ENCODE measurements at regions not wholly inside any gene's neighbourhood (a gene's known extent, or its start where the extent isn't known, plus 50 kb on each side); places are given as distances from the start of the nearest gene placed in this dataset.
"Not testable (repeated sequence)": the region's sequence is repeated elsewhere in the genome, so short reads cannot be mapped to it uniquely, and the experiment has no call there.

DNA sequence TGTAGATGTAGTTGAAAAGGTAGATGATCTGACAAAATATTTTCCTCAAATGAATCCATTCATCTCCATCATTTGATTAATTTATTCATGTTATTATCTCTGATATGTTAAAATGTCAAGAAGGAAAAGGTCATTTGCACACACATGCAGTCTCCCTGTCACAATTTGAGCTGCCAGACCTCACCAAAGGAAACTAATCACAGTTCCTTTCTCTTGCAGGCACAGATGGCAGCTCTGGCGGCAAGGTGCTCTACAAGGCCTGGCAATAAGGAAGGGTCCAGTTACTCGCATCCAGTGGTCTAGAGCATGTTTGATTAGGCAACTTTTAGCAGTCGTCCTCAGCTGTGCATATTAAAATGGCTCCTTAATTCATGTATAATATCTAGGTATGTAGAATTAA lies 120.1 kb downstream of the FEM1C start:
- no peaks in the 10 kb centered on the region for H3K9me3 ChIP-seq (ENCODE audit: control insufficient read depth, low read depth, low read length)
- peaks cover 4% of the 10 kb centered on the region for H3K4me1 ChIP-seq (ENCODE audit: control insufficient read depth, insufficient read depth, low read length)
- DNase-seq = no peak
- H3K4me3 ChIP-seq (ENCODE audit: low read length) = no peak overlapping the region
- H3K36me3 ChIP-seq (ENCODE audit: control insufficient read depth, insufficient read depth, low read length) = no peaks in the 10 kb centered on the region
- H3K27ac ChIP-seq (ENCODE audit: low read length) = no peak overlapping the region
- WGBS (ENCODE audit: insufficient coverage, low lambda C conversion rate) = no CpG with 5 or more reads among the region's 3 CpGs
- H3K27me3 ChIP-seq (ENCODE audit: control insufficient read depth, insufficient read depth, low read length) = no peaks in the 10 kb centered on the region

DNA sequence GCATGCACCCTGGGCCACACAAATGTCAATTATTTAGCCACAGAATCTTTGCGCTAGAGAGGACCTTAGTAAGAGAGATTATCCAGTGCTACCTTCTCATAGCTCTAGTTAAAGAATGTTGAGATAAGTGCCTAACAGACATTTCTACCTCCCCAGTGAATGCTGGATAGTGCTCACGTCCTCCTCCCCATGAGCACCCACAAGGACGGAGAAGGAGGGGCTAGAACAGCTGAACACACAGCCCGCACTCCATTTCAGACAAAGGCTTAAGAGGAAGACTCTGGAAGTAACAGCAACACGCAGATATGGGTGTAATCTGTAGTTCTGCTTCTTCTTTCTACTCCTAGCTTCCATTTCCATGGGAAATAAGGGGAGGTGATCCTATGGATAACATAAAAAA lies 120.5 kb downstream of the FEM1C start:
- DNase-seq = no peak
- H3K4me1 ChIP-seq (ENCODE audit: control insufficient read depth, insufficient read depth, low read length) = peaks cover 4% of the 10 kb centered on the region
- H3K9me3 ChIP-seq (ENCODE audit: control insufficient read depth, low read depth, low read length) = no peaks in the 10 kb centered on the region
- WGBS (ENCODE audit: insufficient coverage, low lambda C conversion rate) = no CpG with 5 or more reads among the region's 5 CpGs
- no peak overlapping the region for H3K4me3 ChIP-seq (ENCODE audit: low read length)
- H3K27ac ChIP-seq (ENCODE audit: low read length) = no peak overlapping the region
- H3K27me3 ChIP-seq (ENCODE audit: control insufficient read depth, insufficient read depth, low read length) = no peaks in the 10 kb centered on the region
- no peaks in the 10 kb centered on the region for H3K36me3 ChIP-seq (ENCODE audit: control insufficient read depth, insufficient read depth, low read length)

DNA sequence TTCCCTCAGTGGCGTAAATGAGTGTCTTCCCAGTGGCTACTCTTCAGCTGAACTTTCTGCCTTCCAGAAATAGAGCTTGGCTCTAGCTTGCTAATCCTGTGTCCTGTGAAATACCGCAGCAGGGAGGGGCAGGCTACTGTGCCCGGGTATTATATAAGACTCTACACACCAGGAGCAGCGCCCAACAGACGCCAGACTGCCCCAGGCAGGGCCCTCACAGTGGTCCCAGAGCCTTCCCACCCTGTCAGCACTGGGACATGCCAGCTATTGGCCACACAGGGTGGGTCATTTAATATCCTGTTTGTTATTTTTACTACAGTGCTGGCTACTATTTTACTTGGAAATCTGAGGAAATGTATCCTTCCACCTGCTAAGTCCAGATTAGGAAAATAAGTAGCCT lies 121.0 kb downstream of the FEM1C start:
- H3K27me3 ChIP-seq (ENCODE audit: control insufficient read depth, insufficient read depth, low read length) = no peaks in the 10 kb centered on the region
- no peaks in the 10 kb centered on the region for H3K9me3 ChIP-seq (ENCODE audit: control insufficient read depth, low read depth, low read length)
- no CpG with 5 or more reads among the region's 5 CpGs for WGBS (ENCODE audit: insufficient coverage, low lambda C conversion rate)
- H3K36me3 ChIP-seq (ENCODE audit: control insufficient read depth, insufficient read depth, low read length) = no peaks in the 10 kb centered on the region
- no peak for DNase-seq
- no peak overlapping the region for H3K4me3 ChIP-seq (ENCODE audit: low read length)
- H3K27ac ChIP-seq (ENCODE audit: low read length) = no peak overlapping the region
- H3K4me1 ChIP-seq (ENCODE audit: control insufficient read depth, insufficient read depth, low read length) = peaks cover 4% of the 10 kb centered on the region

DNA sequence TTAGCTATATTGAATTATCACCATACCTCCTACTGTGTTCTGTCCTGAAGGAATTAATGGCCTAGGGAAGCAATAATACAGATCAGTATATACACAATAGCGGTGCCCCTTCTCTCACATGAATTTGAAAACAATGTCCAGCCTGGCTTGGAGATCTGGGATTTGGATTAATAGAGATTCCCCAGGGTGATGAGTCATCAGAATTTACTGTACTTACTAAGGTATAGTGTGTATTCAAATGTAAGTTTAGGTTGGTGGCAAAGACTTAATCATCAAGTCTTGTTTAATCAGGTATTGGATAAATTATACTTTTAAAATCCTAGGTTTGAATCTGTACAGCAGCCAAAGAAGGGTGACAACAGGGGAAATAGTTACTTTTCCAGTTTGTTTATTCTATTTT lies 121.5 kb downstream of the FEM1C start:
- no peaks in the 10 kb centered on the region for H3K9me3 ChIP-seq (ENCODE audit: control insufficient read depth, low read depth, low read length)
- H3K27me3 ChIP-seq (ENCODE audit: control insufficient read depth, insufficient read depth, low read length) = no peaks in the 10 kb centered on the region
- no peak for DNase-seq
- H3K4me1 ChIP-seq (ENCODE audit: control insufficient read depth, insufficient read depth, low read length) = peaks cover 4% of the 10 kb centered on the region
- H3K36me3 ChIP-seq (ENCODE audit: control insufficient read depth, insufficient read depth, low read length) = no peaks in the 10 kb centered on the region
- no CpG with 5 or more reads among the region's 1 CpG for WGBS (ENCODE audit: insufficient coverage, low lambda C conversion rate)
- H3K4me3 ChIP-seq (ENCODE audit: low read length) = no peak overlapping the region
- no peak overlapping the region for H3K27ac ChIP-seq (ENCODE audit: low read length)

DNA sequence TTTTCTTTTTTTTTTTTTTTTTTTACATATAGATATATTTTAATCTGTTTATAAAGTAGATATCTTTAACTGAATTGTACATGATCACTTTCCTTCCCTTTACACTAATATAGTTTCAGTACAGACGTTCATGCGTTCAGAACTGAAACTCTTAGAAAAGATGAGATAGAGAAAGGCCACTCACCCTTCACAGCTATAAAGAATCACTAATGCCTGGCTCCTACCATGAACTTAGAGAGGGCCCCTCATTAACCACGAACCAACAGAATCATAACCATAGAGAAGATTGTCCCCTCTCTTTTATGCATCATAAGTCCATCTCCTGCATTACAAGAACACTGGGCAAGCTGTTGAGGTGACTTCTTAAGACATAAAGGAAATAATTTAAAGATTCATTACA lies 123.8 kb downstream of the FEM1C start:
- WGBS (ENCODE audit: insufficient coverage, low lambda C conversion rate) = no CpG with 5 or more reads among the region's 3 CpGs
- H3K4me1 ChIP-seq (ENCODE audit: control insufficient read depth, insufficient read depth, low read length); H3K27me3 ChIP-seq (ENCODE audit: control insufficient read depth, insufficient read depth, low read length); H3K27ac ChIP-seq (ENCODE audit: low read length); H3K36me3 ChIP-seq (ENCODE audit: control insufficient read depth, insufficient read depth, low read length); H3K4me3 ChIP-seq (ENCODE audit: low read length); DNase-seq; H3K9me3 ChIP-seq (ENCODE audit: control insufficient read depth, low read depth, low read length): not testable (repeated sequence)

GRCh38 chr5:115419846-115420585 lies 123.6 kb upstream of the CCDC112 start:
- H3K9me3 ChIP-seq (ENCODE audit: control insufficient read depth, low read depth, low read length) = no peaks in the 10 kb centered on the region
- no peaks in the 10 kb centered on the region for H3K36me3 ChIP-seq (ENCODE audit: control insufficient read depth, insufficient read depth, low read length)
- no peak overlapping the region for H3K4me3 ChIP-seq (ENCODE audit: low read length)
- H3K27me3 ChIP-seq (ENCODE audit: control insufficient read depth, insufficient read depth, low read length) = no peaks in the 10 kb centered on the region
- WGBS (ENCODE audit: insufficient coverage, low lambda C conversion rate) = no CpG with 5 or more reads among the region's 1 CpG
- no peak overlapping the region for H3K27ac ChIP-seq (ENCODE audit: low read length)
- DNase-seq = peak in 1 of 2 donors; percentile 33
- peaks cover 13% of the 10 kb centered on the region for H3K4me1 ChIP-seq (ENCODE audit: control insufficient read depth, insufficient read depth, low read length)

- Histone ChIP-seq H3K27ac (ENCODE audit: low read length) (no peak overlapping the region), H3K4me1 (ENCODE audit: control insufficient read depth, insufficient read depth, low read length) (peaks cover 13% of the 10 kb centered on the region)
- WGBS (ENCODE audit: insufficient coverage, low lambda C conversion rate) = 86% methylated on average over 1 of the region's 5 CpGs
Measured at GRCh38 chr5:115418788-115419187, 122.3 kb upstream of the CCDC112 start.

DNA sequence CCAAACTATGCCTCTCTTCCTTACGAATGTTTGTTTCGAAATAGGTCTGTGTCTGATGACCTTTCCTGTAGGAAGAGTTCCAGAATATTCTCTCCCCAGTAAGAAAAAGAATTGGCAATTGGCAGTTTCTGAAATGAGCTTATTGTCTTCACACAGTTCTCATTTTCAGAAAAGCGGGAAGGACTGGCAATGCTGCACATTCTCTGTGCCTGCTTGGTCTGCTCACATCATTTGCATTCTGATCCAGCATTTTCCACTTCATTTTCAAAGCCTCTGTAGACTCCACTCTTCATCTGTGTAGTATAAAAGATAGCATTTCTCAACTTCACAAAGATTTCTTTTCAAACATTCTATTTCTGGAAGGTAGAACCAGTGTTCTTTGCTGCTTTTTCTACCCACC lies 120.6 kb upstream of the CCDC112 start:
- DNase-seq = no peak
- Histone ChIP-seq H3K4me1 (ENCODE audit: control insufficient read depth, insufficient read depth, low read length) (peaks cover 8% of the 10 kb centered on the region), H3K36me3 (ENCODE audit: control insufficient read depth, insufficient read depth, low read length) (no peaks in the 10 kb centered on the region), H3K27me3 (ENCODE audit: control insufficient read depth, insufficient read depth, low read length) (no peaks in the 10 kb centered on the region), H3K4me3 (ENCODE audit: low read length) (no peak overlapping the region), H3K27ac (ENCODE audit: low read length) (no peak overlapping the region), H3K9me3 (ENCODE audit: control insufficient read depth, low read depth, low read length) (no peaks in the 10 kb centered on the region)
- WGBS (ENCODE audit: insufficient coverage, low lambda C conversion rate) = 83% methylated on average over 1 of the region's 3 CpGs

More at GRCh38 chr5:115418788-115419187, 122.3 kb upstream of the CCDC112 start:
- peak in 1 of 2 donors; percentile 72 for DNase-seq
- H3K9me3 ChIP-seq (ENCODE audit: control insufficient read depth, low read depth, low read length) = no peaks in the 10 kb centered on the region
- no peaks in the 10 kb centered on the region for H3K36me3 ChIP-seq (ENCODE audit: control insufficient read depth, insufficient read depth, low read length)
- no peak overlapping the region for H3K4me3 ChIP-seq (ENCODE audit: low read length)
- H3K27me3 ChIP-seq (ENCODE audit: control insufficient read depth, insufficient read depth, low read length) = no peaks in the 10 kb centered on the region

DNA sequence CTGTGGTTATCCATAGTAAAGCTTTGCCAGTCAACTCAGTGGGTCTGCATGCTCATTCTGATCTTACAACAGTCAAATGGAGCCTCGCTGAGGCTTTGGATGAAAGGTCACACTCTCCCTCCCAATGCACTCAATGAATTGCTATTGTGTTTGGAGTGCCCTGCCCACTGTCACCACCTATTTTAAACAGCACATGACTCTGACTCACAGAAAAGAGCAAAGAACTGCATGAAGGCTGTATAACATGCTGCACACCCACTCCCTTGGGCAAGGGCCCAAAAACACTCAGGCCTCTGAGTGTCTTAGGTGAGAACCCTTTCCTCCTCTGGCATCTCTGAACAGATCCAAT lies 118.7 kb upstream of the CCDC112 start:
- Histone ChIP-seq H3K36me3 (ENCODE audit: control insufficient read depth, insufficient read depth, low read length) (no peaks in the 10 kb centered on the region), H3K9me3 (ENCODE audit: control insufficient read depth, low read depth, low read length) (no peaks in the 10 kb centered on the region), H3K27me3 (ENCODE audit: control insufficient read depth, insufficient read depth, low read length) (no peaks in the 10 kb centered on the region), H3K27ac (ENCODE audit: low read length) (peak overlapping the region; percentile 81), H3K4me3 (ENCODE audit: low read length) (no peak overlapping the region), H3K4me1 (ENCODE audit: control insufficient read depth, insufficient read depth, low read length) (peaks cover 8% of the 10 kb centered on the region)
- DNase-seq = peak; percentile 86 to 96
- WGBS (ENCODE audit: insufficient coverage, low lambda C conversion rate) = no CpG with 5 or more reads among the region's 1 CpG

- Histone ChIP-seq H3K4me1 (ENCODE audit: control insufficient read depth, insufficient read depth, low read length) (peaks cover 8% of the 10 kb centered on the region), H3K27ac (ENCODE audit: low read length) (peak overlapping the region; percentile 81), H3K36me3 (ENCODE audit: control insufficient read depth, insufficient read depth, low read length) (no peaks in the 10 kb centered on the region), H3K27me3 (ENCODE audit: control insufficient read depth, insufficient read depth, low read length) (no peaks in the 10 kb centered on the region), H3K9me3 (ENCODE audit: control insufficient read depth, low read depth, low read length) (no peaks in the 10 kb centered on the region), H3K4me3 (ENCODE audit: low read length) (no peak overlapping the region)
- WGBS (ENCODE audit: insufficient coverage, low lambda C conversion rate) = no CpG with 5 or more reads among the region's 5 CpGs
- peak; percentile 54 to 73 for DNase-seq
Measured at GRCh38 chr5:115414406-115415142, 118.1 kb upstream of the CCDC112 start.

Measured in large intestine (tissue), 3 donors.